HFF-Myc (cell line): ENCODE measurements at regions not wholly inside any gene's neighbourhood (a gene's known extent, or its start where the extent isn't known, plus 50 kb on each side); places are given as distances from the start of the nearest gene placed in this dataset.

Experiments used
- DNase-seq: peaks from one replicate; pipeline ENCODE4 v3.0.0-alpha.2; 2011; ENCODE audit warnings: low read depth; ENCODE audit errors: extremely low read depth
- H3K4me3 ChIP-seq: replicated peaks from 2 replicates; pipeline ENCODE4 v1.5.1; 2011; ENCODE audit warnings: low read depth, mild to moderate bottlenecking, control low read depth, low read length
- TF ChIP-seq, protein P1 (sequence below): IDR thresholded peaks from 2 replicates; pipeline ENCODE4 v1.5.1; 2012; ENCODE audit warnings: mild to moderate bottlenecking, low read depth, low read length, control low read depth; ENCODE audit errors: missing control alignments

DNA sequence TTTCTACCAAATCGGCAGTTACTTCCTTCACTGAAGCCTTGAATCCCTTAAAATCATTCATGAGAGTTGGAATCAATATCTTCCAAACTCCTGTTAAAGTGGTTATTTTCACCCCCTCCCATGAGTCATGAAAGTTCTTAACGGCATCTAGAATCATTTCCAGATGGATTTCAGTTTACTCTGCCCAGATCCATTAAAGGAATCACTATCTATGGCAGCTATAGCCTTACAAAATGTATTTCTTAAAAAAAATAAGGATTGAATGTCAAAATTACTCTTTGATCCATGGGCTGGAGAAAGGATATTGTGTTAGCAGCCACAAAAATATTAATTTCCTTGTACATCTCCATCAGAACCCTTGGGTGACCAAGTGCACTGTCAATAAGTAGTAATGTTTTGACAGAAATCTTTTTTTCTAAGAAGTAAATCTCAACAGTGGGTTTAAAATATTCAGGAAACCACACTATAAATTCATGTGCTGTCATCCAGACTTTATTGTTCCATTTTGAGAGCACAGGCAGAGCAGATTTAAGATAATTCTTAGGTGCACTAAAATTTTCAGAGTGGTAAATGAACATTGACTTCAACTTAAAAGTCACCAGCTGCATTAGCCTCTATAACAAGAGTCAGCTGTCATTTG is 767.7 kb downstream of the DTWD2 start:
- no peak overlapping the region for H3K4me3 ChIP-seq
- TF ChIP-seq, protein P1, sequence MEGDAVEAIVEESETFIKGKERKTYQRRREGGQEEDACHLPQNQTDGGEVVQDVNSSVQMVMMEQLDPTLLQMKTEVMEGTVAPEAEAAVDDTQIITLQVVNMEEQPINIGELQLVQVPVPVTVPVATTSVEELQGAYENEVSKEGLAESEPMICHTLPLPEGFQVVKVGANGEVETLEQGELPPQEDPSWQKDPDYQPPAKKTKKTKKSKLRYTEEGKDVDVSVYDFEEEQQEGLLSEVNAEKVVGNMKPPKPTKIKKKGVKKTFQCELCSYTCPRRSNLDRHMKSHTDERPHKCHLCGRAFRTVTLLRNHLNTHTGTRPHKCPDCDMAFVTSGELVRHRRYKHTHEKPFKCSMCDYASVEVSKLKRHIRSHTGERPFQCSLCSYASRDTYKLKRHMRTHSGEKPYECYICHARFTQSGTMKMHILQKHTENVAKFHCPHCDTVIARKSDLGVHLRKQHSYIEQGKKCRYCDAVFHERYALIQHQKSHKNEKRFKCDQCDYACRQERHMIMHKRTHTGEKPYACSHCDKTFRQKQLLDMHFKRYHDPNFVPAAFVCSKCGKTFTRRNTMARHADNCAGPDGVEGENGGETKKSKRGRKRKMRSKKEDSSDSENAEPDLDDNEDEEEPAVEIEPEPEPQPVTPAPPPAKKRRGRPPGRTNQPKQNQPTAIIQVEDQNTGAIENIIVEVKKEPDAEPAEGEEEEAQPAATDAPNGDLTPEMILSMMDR = no peak
- peak; percentile 49 for DNase-seq

DNA sequence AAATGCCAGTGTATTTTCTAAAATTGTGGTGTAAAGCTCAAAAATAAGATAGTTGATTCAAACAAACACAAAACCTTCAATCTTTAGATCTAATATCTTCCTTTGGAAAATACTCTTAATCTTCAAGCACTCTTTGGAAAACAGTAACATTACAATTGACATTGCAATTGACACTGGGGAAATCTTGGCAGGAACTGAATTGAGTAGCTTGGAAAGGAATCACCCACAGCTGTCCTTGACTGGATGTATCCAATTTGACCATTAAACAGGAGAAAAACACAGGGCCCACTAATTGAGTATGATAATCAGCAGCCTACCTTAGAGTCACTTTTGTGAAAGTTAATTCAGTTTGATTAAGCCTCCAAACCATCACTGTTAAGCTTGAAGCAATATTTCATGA is 776.7 kb downstream of the DTWD2 start:
- no peak overlapping the region for H3K4me3 ChIP-seq
- TF ChIP-seq, protein P1 = no peak
- no peak for DNase-seq

DNA sequence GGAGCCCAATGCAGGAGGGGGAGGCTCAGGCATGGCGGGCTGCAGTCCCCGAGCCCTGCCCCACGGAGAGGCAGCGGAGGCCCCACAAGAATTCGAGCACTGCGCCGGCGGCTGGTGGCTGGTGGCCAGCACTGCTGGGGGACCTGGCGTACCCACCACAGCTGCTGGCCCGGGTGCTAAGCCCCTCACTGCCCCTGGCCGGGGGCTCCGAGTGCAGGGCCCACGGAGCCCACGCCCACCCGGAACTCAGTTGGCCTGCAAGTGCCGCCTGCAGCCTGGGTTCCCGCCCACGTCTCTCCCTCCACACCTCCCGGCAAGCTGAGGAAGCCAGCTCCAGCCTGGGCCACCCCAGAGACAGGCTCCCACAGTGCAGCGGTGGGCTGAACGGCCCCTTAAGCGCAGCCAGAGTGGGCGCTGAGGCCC is 780.3 kb downstream of the DTWD2 start:
- H3K4me3 ChIP-seq = no peak overlapping the region
- TF ChIP-seq, protein P1 = no peak
- DNase-seq = no peak

DNA sequence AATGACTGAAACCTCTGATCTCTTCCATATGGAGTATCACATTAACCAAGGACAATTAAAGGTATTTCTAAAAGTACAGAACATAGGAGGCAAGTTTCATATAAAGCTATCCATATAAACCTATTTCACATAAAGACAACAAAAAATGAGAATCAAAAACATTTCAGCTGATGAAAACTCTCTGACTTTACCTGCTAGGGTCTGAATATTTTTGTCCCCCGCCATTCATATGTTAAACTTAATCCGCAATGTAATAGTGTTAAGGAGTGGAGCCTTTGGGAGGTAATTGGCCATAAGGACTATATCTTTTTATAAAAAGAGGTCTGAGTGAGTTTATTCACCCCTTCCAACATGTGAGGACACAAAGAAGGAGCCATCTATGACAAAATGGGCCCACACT is 788.5 kb downstream of the DTWD2 start:
- DNase-seq = no peak
- TF ChIP-seq, protein P1 = no peak
- no peak overlapping the region for H3K4me3 ChIP-seq

DNA sequence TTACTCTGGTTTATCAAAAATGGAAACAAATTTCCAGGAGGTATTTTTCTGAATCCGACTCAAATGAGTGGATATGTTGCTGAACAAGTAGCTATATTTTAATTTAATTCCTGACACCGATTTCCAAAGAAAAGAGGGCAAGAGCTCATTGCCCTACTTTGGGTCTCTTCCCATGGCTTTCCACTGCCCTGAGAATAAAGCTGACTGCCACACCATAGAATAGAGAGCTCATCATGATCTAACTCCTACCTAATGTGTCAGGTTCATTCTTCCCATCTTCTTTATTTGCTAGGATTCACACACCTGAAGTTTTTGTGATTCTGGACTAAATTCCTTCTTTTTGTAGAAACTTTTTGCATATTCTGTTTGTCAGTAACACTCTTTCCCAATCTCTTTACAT is 792.1 kb downstream of the DTWD2 start:
- DNase-seq = no peak
- H3K4me3 ChIP-seq = no peak overlapping the region
- TF ChIP-seq, protein P1 = no peak

DNA sequence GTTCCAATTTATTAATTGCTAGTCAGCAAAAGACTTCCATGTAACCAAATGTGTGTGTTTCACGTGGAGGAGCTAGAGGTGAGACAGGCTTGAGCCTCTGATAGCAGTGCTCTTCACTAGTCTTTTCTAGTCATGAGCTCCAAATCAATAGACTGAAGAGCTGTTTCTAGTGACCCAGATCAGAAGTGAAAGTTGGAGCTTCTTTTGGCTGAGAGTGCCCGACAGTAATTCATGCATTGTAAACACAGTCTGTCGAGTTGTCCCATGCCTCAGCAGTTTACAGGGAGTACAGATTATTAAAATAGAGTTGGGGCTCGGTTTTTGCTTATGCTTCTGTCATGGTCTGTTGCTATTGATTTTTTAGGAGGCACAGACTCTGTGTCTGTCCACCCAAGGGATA is 793.1 kb downstream of the DTWD2 start:
- no peak for DNase-seq
- no peak overlapping the region for H3K4me3 ChIP-seq
- TF ChIP-seq, protein P1 = no peak

DNA sequence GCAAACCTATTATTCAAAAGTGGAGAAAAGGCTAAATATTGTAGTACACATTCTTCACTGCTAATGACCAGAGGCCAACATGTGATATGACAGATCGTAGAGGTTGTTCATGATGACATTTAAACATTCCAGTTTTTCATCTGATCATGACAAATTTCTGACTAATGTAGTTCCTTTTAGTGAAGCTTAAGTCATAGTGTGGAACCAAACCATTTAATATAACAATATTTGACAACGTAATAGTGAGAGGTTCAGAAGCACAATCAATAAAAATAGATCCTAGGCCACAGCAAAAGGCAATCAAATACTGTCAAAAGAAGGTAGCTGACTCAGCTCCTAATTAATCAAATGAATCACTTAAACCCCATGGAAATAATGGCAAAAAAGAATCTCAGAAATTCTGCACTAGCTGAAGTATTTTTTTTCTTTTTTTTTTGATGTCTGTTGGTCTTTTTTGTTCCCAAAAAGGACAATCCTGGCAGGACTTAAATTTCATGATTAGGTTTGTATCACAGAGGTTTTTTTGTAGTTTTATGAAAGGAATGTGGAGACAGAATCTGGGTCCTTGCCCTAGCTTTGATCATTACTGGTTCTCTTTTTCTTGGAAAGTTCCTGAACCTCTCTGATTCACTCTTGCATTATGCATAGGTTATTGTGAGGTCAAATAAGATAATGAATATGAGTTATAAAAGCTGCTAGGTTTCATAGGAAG is 795.0 kb downstream of the DTWD2 start:
- H3K4me3 ChIP-seq = no peak overlapping the region
- no peak for DNase-seq
- TF ChIP-seq, protein P1 = no peak
